NCI-H2227 (cell line): ENCODE measurements at regions not wholly inside any gene's neighbourhood (a gene's known extent, or its start where the extent isn't known, plus 50 kb on each side); places are given as distances from the start of the nearest gene placed in this dataset.

Source experiments
- DNase-seq: peaks from one replicate; lab custom pipeline; 2025; ENCODE audit not compliant: unreplicated experiment; lab: John Stamatoyannopoulos, UW

DNA sequence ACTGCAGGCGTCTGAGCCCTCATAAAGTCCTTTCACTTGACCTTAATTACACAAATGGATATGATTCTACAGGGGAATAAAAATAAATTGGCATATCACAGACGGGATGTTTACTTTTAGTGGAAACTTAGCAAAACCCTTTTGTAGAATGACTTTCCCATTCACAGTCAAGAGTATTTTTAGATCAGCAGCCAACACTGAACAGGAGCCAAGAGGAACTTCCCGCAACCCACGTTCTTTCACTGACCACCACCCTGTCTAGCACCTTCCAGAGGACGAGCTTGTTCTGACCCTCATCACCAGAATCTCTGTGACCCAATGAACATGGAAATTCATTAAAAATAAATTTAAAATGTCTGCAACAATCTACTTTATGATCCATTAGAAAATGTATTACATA, 119.0 kb upstream of the SNTG2 start:
- DNase-seq: no peak

DNA sequence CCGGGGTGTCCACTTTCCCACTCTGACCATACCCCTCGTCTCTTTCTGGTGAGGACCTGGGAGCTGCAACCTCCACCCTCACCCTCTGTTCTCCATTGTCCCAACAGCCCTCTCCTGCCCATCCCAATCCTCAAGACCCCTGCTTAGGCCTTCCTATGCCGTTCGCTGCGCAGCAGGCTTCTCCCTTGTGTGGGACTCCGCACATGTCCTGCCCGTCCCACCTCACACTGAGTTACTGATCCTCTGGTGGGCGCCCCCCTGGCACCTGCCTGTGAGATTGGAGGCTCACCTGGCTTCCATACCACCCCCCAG, 119.5 kb upstream of the SNTG2 start:
- DNase-seq: no peak

DNA sequence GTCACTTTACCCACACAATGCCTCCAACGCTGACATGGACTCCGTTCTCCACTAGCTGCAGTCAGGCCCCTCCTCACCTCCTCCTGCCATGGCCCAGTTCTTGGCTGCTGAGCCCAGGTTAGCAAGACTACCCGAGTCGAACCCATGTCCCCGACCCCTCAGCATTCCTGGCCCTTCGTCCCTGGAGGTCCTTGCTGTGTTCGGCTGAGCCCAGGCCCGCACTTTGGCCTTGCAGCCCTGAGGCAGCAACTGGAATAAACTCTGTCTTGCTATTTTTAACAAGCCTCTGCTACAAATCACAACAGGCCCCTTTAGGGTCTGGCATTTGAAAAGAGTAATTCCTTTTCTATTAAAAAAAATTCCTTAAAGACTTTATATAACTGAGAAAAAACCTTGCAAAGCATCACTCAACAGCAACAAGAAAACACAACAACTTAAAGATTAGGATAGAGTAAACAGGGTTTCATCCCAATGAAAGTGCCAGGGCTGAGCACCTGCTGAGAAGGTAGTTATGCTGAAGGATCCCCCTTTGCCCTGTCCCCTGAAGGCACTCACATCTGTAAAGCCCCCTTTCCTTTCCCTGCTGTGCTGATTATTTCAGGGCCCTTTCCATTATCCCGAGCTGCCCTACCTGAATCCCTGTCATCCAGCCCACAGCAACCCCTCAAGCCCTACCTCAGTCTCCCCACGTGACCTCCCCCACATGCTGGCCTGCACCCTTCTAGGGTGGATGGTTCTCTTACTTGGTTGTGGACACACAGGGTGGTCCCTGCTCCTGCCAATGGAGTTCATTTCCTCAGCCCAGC, 120.0 kb upstream of the SNTG2 start:
- no peak for DNase-seq

DNA sequence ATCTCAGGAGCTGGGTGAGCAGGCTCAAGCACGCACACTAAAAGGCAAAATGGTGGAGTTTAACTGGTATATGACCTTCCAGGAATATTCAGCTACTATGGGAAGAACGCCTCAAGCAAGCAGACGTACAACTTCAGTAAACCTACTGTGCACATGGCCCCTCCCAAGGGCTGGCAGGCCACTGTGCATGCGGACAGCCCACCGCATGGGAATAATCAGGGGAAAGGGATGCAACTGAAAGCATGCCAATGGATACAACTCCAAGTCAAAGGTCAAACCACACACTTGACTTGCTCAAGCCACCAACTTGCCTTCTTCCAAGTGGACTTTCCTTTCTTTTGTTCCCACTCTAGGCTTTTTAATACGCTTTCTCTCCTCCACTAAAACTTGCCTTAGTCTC, 121.6 kb upstream of the SNTG2 start:
- DNase-seq: no peak

DNA sequence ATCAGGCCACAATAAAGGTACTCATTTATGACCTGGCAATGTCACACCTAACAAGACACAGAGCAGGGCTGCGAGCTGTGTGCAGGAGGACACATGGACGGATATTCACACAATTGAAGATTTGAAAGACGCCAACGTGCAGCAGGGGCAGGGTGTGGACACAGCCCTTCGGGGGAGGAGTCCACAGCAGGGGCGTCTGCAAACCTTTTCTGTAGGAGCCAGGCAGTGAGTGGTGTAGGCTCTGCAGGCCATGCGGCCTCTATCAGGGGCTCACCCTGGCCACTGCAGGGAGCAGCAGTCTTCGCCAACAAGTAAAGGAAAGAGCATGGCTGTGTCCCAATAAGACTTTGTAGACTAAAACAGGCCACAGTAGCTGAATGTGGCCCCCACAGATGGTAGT, 125.7 kb upstream of the SNTG2 start:
- no peak for DNase-seq

DNA sequence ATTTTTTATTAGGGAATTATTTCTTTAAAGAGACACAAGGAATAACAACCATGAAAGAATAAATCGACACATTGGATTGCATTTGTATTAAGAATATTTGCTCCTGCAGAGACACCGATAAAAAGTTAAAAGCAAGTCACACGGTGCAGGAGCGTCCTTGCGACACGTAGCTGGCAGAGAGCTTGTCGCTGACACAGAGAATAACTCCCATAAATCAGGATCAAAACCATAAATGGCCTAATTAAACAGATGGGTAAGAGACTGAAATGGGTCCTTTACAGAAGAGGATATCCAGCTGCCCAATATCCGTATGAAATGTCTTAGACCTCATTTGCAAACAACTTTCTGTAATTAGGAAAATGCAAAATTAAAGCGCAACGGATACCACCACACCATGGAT, 126.1 kb upstream of the SNTG2 start:
- DNase-seq: no peak

DNA sequence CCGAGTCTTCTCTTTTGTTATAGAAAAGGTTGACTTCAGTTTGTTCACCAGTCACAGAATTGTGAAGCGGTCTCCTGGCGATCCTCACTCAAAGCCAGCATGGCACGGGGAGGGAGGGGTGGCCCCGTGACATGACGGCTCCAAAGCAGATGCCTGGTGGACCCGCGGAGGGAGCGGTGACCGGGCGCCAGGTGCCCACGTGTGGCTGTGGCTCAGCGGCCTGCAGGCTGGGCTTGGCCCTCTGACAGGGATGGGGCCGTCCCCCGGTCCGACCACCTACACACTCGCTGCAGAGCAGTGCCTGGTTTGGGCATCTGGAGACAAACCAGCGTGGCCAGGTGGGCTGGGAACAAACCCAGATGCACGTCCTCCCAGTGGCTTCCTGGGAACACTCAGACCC, 129.1 kb upstream of the SNTG2 start:
- DNase-seq: no peak

DNA sequence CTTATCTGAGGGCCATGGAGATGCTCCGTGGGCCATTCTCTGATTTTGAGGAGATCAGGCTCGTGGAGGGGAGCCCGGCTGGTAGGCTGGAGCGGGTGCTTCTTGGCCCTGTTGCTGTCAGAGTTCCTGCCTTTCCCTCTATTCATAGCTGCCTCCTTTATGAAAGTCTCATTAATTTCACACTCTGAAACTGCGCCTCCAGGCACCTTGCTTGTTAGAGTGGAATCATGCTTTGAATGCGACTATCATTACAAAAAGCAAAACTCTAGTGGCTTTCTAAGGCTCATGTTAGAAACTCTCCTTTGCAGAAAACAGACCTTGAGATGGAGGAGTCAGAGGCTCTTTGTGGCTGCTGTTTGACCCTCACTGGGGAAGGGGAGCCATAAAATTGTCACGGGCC, 131.0 kb upstream of the SNTG2 start:
- no peak for DNase-seq

DNA sequence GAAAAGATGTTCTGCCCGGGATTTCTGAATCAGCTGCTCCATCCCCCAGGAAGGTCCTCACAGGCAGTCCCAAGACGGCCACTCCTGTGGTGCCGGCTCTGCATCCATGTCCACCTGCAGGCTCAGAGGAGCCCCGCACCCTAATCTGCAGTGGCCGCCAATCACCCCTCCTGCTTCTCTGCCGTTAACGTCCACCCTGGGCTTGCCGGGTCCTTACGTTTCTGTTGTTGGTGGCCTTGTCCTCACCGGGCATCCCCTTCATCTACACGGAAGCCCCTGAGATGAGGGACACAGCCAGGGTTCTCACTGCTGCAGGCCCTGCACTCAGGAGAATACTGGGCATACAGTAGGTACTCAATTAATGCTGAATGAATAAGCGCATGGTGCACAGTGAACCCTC, 131.5 kb upstream of the SNTG2 start:
- no peak for DNase-seq

DNA sequence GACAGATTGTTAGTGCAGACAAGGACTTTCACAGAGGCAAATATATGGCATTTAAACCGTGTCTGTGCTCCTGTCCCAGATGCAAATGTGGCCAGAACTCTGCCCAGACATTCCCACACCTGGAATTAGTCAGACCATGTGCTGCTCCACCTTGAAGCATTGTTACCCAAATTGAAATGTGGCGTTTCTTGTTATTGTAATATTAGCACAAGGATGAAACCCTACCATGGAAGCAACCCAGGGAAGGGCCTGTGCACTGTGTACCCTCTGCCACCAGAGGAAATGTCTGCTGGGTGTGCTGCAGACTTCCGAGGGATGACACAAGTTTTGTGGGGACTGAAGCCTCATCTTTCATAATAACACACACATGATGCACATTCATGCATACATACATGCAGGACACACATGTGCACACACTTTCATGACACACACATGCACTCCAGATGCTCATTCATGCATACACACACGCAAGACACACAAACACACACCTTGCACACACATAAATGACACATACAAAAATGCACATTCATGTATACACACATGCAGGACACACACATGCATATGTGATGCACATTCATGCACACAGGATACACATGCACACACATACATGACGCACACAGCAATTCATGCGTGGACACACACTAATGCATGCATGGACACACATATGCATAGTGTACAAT, 133.2 kb upstream of the SNTG2 start:
- DNase-seq: no peak

DNA sequence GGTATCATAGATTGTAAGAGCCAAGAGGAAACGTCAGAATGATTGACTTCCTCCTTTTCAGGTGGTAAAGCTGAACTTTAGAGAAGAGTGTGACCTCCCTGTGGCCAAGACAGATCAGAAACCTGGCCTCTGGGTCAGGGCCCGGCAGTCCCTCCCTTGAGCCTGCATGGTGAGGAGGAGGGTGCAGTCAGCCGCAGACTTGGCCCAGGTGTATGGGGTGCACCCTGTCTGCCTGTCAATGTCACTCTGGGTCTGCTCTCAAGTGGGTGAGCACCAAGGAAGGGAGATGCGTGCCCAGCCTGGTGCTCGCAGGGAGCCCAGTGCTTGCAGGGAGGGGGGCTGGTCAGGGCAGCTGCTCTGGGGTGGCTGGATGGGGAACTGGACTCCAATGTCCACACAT, 134.4 kb upstream of the SNTG2 start:
- no peak for DNase-seq

DNA sequence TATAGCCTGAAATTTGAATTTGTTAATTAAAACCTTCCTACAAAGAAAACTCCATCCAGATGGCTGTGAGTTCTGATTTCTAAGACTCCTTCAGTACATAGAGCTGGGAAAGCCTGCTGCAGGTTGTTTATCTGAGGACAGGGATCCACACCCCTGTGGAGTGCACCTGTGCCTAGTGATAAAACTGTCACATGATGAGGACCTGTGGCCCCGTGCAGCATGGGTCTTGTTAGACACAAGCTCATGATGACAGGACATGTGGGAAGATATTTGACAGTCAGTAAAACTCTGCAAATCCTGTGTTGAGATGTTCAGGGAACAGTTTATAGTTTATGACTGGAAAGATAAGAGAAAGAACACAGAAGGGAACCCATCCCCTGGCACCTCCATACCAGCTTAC, 133.2 kb upstream of the TMEM18 start:
- DNase-seq: no peak

DNA sequence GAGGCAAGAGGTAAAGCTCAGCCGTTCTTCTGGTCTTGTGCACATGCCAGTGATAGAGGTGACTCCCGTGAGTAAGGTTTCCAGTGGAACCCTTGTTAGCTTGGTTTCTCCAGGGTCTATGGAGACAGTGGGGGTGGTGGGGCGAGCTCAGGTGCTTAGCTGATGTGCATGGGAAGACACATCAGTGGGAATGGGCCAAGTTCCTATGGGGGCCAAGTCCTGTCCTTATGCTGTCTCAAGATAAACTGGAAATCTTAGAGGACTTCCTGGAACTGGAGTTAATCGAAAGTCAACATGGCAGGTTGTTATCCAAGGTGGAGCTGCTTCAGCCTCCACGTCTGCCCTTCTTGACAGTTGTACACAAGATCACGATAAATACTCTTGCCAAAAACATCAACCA, 130.1 kb upstream of the TMEM18 start:
- no peak for DNase-seq

DNA sequence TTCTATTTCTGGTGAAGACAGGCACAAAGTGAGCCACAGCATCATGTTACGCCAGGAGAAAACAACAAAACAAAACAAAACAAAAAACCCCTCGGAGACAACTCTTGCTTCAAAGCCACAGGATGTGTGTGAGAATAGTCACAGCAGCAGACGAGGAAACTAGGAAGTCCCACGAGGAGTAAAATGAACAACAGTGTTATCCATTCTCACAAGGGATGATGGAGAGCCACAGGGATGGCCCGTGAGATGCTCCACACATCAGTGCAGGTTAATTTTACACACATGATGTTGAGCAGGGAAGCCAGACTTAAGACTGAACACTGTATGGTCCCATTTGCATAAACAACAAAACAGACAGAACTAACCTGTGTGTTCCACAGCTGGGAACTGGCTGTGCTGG, 128.5 kb upstream of the TMEM18 start:
- DNase-seq: no peak

DNA sequence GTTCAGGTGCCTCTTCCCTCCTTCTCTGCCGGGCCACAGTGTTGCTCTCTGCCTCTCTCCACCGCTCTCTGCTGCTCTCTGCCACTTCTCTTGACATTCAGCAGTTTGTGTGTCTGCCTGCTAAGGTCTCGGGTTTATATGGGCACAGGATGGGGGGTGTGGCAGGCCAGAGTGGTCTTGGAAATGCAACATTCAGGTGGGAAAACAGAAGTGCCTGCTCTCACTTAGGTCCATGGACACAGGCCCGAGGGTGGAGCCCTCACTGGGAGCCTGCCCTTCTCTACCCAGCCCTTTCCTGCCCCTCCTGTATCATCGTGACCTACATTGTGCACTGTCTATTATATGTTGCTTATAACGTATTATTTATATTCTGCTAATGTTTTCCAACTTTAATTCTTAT, 120.8 kb upstream of the TMEM18 start:
- DNase-seq: no peak

DNA sequence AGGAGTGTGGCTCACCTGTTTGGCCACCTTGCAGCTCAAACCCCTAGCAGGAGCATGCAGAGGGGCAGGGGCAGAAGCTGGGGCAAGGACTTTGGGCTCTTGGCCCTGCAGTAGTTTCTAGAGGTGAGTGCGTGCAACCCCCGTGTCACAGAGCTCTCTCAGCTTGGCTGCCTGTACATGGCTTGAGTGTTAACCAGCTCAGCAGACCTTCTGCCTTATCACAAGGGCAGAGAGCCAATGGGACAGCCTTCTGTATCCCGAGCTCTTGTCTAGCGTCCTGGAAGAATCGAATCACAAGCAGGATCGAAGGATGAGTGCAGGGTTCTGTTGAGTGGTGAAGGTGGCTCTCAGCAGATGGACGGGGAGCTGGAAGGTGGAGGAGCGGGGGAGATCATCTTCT, 120.3 kb upstream of the TMEM18 start:
- no peak for DNase-seq

DNA sequence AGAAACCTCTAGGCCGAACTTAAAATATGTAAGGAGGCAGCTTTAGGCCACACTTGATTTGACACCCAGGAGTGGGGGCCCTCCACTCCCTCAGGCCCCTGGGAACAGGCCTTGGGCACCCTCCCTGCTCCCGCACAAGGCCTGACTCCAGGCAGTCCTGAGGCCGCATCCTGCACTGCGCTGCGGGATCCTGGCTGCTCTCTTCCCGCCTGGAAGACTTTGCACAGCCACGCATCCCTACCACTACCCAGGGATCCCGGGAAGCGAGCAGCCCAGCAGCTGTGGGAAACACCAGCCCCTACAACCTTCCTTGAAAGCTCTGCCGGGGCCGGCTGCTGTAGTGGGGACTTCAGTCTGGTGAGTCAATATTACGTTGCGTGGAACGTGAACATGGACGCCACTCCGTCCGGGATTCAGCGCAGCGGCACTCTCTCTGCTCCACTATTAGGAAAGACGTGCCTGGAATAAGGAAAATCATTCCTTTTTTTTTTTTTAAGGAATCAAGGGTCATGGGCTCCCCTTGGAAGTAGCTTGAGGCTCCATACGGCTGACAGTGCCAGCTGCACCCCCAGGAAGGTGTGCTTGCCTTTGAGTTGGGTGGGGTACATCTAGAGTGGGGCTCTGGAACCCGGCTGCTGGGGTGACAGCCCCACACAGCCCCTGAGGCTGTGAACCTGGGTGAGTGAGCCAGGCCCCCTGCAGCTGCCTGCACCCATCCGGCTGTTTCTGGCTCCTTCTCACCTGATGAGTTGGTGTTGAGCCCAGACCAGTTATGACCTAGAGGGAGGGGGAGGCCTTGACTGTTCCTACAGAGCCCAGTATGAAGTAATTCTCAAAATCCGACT, 119.2 kb upstream of the TMEM18 start:
- DNase-seq: no peak

DNA sequence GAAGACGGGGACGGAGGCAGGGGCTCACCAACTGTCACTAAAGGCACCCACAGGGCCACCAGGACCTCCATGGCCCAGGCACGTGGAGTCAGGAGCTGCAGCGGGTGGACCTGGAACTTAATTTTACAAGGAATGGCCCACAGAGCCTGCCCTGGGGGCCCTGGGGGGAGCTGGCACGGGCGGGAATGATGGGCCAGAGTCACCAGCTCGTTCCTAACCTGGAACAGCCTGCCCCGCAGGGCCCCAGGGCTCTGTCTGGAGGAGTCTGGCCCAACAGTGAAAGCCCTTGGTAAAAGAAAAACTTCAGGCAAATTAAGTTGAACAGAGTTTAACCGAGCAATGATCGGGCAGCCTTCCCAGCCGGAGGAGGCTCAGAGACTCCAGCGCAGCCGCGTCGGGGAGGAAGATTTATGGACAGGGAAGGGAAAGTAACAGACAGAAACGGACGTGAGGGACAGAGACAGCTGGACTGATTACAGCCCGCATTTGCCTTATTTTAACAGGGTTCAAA, 118.4 kb upstream of the TMEM18 start:
- DNase-seq: no peak

DNA sequence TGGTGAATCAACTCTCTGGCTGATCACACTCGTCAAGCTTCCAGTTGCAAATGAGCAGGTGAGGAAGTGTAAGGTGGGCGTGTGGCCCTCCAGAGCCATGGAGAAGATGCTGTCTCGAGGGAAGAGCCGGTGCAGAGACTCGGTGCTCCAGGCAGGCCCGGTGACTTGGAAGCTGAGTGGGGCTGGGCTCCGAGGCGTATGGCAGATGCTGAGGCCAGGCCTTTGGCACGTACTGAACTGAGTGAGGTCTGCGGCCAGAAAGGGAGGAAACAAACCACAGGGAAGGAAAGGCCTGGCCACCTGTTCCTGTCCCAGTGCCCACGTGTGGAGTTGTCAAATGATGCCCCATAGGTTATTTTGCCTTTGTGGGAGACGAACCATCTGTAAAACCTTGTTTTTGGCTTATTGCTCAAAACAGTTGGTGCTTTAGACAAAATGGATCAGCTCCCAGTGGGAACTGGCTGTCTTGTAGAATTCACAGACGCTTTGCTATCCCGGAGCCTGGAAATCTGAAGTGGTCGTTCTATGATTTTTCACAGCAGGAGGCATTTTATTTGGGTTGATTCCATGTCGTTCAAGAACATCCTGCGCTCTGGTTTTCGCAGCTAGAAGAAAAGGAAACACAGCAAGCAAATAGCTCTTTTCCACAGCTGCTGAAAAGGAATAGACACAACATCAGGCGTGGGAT, 117.5 kb upstream of the TMEM18 start:
- DNase-seq: no peak

DNA sequence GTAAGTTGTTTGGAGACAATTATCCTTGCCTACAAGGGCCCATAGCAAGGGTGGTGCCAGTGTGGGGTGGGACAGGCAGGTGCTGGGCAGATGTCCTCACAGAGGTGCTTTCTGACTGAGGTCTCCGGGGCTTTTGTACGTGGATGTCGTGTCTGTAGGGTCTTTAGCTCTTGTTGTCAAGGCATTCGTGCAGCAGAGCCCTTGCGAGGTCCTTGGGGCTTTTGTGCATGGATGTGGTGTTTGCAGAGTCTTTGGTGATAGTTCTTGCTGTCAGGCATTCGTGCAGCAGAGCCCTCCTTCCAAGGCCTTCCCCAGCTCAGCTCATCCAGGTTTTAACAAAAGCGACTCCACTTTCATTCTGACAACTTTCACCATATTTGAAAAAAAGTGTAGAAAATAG, 116.0 kb upstream of the TMEM18 start:
- no peak for DNase-seq

DNA sequence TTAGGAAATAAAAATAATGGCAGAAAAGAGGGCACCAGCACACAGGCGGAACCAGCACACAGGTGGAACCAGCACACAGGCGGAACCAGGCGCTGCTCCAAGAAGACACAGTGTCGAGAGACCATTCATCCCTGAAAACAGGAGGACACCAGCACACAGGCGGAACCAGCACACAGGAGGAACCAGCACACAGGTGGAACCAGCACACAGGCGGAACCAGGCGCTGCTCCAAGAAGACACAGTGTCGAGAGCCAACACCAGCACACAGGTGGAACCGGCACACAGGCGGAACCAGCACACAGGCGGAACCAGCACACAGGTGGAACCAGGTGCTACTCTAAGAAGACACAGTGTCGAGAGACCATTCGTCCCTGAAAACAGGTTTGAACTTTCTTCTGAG, 115.5 kb upstream of the TMEM18 start:
- DNase-seq: no peak
